M059J (cell line): ENCODE measurements at regions not wholly inside any gene's neighbourhood (a gene's known extent, or its start where the extent isn't known, plus 50 kb on each side); places are given as distances from the start of the nearest gene placed in this dataset.

Experiments
- DNase-seq: peaks from one replicate; pipeline ENCODE4 v3.0.0-alpha.2; 2012; ENCODE audit warnings: low read depth

- DNase-seq, result no peak
Observed at GRCh38 chr2:118186858-118187254, 98.6 kb downstream of the INSIG2 start.

- DNase-seq, result peak; percentile 69
Observed at GRCh38 chr2:118186110-118186857, 98.0 kb downstream of the INSIG2 start.

GRCh38 chr2:118185210-118186109 is 97.2 kb downstream of the INSIG2 start:
- DNase-seq, result peak; percentile 48

- DNase-seq, result no peak
Observed at GRCh38 chr2:118183381-118183780, 95.1 kb downstream of the INSIG2 start.

- DNase-seq, result no peak
Observed at GRCh38 chr2:118179445-118179844, 91.2 kb downstream of the INSIG2 start.

- no peak for DNase-seq
Observed at GRCh38 chr2:118177884-118178283, 89.6 kb downstream of the INSIG2 start.

GRCh38 chr2:118177318-118177717 is 89.0 kb downstream of the INSIG2 start:
- DNase-seq, result no peak

GRCh38 chr2:118176601-118177000 is 88.3 kb downstream of the INSIG2 start:
- DNase-seq, result no peak

- no peak for DNase-seq
Observed at GRCh38 chr2:118171546-118171945, 83.3 kb downstream of the INSIG2 start.

GRCh38 chr2:118169359-118170005 is 81.2 kb downstream of the INSIG2 start:
- no peak for DNase-seq

- no peak for DNase-seq
Observed at GRCh38 chr2:118168615-118169014, 80.3 kb downstream of the INSIG2 start.

- no peak for DNase-seq
Observed at GRCh38 chr2:118167026-118167425, 78.8 kb downstream of the INSIG2 start.

- no peak for DNase-seq
Observed at GRCh38 chr2:118166242-118166641, 78.0 kb downstream of the INSIG2 start.

- no peak for DNase-seq
Observed at GRCh38 chr2:118165595-118165994, 77.3 kb downstream of the INSIG2 start.
